Right forelimb (tissue), 1 donor: ENCODE measurements at regions not wholly inside any gene's neighbourhood (a gene's known extent, or its start where the extent isn't known, plus 50 kb on each side); places are given as distances from the start of the nearest gene placed in this dataset.

ENCODE experiments used
- DNase-seq: peaks from one replicate; pipeline ENCODE4 v3.0.0-alpha.2; 2018

DNA sequence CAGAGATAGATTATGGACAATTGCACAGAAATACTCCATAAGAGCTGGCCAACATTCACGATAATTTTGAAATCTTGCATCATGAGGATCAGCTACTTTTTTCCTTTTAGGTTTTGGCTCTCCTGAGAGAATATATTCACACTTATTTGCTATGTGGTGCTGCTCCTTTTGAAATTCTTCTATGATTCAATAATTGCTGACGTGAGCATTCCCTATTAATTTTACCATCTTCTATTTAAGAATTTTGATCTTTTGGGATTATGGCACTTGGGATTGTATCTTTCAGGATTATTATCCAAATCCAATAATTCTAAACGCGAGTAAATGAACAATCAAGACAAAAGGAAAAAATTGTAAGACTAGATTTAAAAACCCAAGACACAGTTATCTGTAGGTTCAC lies 358.8 kb downstream of the ELAVL2 start:
- DNase-seq, result no peak

DNA sequence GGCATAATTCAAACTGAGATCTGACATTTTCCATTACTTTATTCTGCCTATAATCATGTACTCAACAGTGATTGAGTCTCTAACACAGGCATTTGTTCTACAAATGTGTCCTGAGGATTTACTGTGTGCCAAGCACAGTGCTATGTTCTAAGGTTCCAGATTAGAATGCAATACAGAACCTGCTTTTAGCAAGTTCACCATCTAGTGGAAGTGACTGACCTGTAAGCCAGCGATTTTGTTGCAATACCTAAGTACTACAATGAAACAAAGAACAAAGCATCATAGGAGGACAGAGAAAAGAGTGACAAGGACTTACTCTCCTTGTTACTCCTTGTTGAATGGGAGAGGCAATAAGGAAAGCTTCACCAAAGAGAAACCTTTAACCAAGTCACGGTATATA lies 348.1 kb downstream of the ELAVL2 start:
- DNase-seq, result no peak

DNA sequence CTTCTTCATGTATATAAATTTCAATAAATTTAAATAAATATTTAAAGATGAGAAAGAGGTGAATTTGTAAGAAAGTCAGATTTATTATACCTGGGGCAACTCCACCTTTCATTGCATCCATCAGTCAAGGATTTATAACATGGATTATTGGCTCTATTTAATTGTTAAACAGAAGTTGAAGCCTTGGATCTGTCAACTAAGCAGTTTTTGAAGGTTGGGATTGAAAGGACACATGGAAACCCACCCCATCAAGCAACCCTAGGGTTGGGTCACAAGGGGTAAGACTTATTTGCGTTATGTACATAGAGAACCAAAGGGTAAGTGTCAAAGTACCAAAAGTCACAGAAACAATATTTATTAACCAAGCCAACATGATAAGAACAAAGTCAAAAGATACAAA lies 342.5 kb downstream of the ELAVL2 start:
- DNase-seq, result no peak

DNA sequence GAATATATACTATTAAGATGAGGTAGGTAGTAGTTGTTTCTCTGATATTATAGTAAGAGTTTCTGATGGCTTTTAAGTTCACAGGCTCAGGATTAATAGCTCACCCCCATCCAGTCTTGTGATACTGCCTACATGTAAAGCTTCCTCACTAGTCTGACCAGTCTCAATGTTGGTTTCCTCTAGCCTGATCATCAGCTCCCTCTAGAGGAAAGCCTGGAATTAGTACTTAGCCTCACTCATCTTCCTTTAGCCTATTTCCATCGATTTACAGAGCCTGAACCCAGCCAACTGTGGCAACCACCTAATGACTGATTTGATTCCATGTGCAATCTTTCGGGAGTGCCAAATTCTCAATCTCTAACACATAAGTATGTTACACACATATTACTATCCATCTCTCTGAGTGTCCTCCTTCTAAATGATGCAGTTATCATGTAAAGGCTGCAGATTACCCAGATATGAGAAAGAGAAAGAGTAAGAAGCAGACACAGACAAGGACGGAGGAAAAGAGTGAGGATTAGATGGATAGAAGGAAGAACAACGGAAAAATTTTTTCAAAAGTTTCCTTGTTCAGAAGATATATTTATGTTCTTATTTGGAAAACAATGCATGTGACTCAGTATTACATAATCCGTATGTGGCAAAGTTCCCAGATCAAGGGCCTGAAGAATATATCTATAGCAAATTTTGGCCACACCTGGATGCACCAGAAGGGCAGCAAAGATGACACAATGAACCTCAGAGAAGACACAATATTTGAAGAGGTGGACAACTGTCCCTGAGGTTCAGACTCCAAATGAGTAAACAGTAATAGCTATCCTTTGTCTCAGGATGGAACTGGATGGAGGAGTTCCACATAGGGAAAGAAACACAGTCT lies 333.7 kb downstream of the ELAVL2 start:
- DNase-seq, result peak; percentile 43

DNA sequence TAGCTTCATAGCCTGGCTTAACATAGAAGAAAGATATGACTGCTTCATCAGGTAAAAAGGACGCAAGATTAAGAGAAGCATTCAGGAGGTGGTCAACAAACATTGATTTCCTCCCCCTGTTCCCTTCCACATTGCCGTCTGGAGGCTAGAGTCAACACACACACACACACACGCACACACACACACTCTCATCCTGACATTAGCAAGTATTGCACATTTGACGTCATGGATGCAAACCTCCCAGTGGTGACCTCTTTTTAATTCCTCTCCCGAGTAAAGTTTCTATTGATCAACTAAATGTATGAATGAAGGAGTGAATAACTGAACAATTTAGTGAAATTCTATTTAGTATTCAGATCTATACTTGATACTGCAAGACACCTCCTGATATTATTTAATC lies 332.8 kb downstream of the ELAVL2 start:
- no peak for DNase-seq

DNA sequence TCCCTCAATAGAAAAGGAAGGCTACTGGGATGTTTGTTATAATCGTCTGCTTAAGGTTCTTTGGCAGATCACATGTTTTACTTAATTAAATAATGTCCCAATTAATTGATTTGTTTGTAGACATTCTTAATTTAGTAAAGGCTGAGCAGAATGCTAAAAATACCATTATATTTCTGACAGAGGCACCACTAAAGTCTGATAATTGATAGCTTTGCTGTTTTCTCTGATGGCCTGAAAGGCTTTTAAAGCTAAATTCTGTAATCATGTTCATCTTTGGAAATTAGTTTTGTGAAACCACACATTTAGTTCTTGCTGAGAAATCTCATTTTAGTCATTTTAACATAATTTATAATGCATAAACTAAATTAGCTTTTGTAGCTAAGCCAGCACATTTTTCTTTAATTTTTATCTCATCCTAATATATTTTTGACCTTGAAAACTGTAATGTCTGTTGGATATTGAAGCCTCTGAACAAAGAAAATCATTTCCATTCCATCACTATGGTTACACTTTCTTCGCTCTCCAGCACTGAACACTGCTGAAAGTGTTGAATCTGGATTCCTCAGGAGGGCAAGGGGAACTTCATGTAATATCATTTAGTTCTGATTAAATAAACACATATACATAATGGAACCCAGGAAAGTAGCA lies 329.4 kb downstream of the ELAVL2 start:
- no peak for DNase-seq

DNA sequence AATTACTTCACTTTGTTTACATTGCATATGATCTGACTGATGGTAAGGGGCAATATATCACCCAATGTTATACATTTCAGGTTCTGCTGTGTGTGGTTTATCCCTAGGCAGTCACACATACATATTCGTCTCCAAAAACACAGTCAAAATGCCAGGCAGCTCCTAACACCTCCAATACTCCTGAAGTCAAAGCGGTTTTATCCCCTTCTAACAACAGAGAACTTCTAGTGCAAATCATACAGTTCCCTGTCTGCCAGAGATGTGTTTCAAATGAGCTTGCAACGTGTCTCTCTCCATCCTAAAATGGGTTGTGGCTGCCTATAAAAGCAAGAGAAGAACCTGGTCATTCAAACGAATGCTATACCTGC lies 328.9 kb downstream of the ELAVL2 start:
- DNase-seq, result no peak

DNA sequence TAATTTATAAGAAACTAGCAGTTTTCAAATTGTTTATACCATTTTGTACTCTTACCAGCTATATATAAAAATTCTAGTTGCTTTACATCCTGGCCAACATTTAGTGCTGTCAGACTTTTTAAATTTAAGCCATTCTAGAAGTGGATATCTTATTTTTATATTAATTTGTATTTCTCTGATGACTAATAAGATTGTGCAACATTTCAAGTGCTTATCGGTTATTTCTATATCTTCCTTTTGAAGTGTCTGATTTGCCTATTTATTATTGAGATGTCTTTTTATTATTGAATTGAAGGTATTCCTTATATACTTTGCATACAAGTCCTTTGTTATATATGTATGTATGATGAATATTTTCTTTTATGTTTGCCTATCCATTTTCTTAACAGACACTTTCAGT lies 324.0 kb downstream of the ELAVL2 start:
- DNase-seq, result no peak

DNA sequence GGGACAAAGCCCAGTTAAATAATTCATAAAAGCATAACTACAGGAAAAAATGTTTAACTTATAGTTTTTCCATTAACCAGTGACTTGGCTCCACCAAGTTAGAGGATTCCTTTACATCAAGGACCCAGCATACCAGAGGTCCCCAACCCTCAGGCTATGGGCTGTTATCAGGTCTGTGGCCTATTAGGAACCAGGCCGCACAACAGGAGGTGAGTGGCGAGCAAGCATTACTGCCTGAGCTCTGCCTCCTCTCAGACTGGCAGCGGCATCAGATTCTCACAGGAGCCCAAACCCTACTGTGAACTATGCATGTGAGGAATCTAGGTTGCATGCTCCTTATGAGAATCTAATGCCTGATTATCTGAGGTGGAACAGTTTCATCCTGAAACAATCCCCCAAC lies 303.1 kb downstream of the ELAVL2 start:
- no peak for DNase-seq

DNA sequence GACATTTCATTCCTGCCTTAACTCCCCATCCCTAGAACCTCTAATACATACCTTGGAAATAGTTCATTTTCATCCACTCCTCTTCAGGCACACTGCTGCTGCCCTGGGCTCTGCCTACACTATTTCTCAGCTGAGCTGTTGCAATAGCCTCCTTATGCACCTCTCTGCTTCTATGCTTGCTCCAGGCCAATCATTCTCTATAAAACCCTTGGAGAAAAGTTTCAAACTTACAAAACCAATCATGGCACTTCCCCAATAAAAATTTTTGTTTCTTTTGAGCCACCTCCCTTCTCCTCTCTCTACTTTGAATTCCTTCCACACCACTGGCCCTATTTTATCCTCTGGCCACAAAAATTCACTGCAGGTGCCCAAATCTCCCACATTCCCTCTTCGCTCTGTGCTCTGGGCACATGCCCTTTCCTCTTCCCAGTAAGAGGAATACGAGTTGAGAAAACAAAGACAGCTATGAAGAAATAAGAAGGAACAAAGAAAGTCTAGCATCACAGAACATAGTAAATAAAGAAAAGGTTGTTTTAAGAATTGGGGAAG lies 301.4 kb downstream of the ELAVL2 start:
- DNase-seq, result no peak

DNA sequence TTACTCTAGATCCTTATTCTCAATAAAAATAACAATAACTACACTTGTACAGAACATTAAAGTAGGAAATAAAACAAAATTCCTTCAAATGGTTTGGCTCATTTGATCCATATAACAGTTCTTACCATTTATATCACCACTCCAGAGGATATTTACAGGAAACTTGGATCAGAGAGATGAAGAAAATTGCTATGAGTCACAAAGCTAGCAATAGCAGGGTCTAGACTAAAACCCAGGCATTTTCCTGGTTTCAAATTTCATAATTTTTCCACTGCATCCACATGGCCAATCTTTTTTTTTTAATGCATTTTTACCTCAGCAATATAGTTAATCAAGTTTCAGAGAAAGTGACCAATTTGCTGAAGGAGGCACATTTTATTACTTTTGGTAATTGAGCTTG lies 299.2 kb downstream of the ELAVL2 start:
- DNase-seq, result no peak

DNA sequence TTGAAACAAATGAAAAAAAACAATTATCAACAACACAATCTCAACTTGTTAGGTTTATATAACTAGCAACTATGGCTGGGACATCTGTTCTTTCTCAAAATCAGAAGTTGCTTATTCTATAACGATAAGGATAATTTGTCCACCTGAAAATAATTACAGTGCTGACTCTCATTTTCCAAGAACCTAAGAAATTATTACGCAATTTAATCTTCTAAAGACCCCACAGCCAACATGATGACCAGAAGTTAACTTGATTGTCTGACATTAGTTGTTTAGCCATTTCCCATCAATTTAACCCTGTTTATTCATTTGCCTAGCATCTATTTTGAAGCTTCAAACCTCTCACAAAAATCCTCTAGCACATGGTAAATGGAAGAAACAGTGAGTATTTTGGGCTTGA lies 293.8 kb downstream of the ELAVL2 start:
- DNase-seq, result no peak

DNA sequence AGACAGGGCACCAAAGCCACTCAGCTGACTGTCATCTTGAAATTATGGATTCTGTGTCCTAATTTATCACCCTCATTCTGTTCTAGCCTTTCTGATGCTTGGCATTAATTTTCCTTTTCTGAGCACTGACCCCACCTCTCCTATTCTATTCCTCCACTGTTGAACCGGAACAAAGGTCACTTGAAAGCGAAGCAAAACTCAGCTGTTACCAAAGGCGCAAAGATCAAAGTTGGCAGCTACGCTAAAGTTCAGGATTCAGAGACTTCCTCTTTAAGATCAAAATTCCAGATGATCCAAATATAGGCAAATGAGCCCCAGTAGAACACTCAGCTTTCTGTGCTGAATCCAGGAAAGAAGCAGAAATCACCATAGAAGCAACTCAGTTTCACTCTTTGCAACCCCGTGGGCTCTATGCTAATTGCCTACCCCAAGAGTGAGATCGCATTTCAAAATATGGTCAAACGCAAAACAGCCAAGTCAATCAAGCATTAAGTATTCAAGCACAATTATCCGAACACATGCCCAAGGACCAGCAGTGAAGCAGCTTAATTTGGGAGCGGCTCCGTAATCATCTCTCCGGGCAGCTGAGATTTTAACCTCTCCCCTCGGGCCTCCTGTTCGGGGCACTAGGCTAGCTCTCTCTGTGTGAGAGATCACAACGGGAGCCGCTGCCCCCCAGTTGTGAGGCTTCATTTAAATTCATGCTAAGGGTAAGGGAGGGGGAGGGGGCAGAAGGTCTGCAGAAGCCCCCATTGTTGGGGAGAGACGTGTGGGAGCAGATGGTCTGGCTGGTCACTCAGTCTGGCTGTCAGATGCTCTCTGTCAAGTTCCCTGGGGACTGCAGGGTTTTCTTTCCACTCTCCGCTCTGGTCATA lies 288.6 kb downstream of the ELAVL2 start:
- DNase-seq, result peak; percentile 50

DNA sequence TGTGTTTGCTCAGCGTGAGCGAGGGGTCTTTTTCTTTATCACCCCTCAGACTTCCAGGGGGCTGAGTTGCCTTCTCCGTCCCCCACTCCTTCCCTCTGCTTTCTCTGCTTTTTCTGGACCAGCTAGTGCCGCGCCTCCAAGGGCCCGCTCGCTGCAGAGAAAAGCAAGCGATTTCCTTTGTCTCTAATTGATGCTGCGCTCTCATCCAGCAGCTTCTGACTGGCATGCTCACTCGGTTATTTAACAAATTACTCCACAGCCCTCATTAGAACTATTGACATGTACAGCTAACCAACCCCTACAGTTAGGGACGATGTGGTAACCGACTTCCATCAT lies 288.0 kb downstream of the ELAVL2 start:
- DNase-seq, result no peak

DNA sequence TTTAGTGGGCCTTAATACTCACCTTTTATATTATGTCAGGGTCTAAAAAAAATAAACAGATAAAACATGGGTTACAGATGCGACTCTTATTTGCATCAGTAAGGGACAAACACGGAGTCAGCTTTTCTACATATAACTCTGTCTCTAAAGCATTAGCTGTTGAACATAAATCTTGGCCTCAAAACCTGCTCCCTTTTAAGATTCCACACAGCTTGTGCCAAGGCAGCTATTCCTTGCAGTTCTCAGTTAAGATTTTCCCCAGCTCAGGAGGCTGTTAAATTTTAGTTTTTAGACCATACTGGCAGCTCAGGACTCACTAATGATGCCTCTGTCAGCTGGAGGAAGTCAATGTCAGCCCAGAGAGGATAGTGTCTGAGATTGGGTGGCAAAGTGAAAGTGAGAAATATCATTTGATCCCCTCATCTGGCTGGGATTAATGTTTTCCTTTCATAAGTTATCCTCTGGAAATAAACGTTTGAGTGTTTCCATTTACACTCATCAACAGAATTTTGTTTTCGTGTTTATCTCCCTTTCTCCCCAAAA lies 287.5 kb downstream of the ELAVL2 start:
- no peak for DNase-seq

DNA sequence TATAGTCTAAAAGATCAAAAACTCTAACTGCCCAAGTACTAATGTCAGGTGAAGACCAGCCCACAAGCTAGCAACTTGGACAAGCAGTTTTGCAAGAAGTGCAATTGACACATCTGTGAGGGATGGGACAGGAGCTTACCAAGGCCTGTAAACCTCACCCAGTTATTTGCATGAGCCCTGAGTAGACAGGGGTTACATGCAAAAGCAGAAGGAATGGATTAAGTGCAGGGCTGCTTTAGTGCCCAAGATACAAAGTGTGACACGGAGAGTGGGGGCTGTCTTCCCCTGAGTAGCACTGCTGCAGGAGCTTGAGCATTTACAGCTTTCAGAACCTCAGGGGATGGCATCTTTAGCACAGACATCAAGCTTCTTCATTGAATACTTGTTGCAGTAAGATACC lies 286.7 kb downstream of the ELAVL2 start:
- no peak for DNase-seq

DNA sequence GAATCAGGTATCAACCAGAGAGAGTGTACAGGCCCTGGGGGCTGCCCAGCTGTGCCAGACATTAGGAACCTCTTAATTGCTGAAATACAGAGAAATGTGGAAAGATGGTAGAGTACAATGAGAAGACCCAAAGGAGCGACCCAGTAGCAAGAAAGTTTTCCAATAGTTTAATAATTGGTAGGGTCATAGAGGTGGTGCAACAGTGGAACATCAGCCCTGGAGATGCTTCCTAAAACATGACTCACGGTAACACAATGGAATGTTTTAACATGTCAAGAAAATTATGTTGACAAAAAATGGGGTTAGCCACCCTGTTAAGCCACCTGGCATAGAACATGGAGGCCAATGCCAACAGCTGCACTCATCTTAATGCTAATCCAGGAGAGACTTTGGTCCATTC lies 284.1 kb downstream of the ELAVL2 start:
- no peak for DNase-seq

DNA sequence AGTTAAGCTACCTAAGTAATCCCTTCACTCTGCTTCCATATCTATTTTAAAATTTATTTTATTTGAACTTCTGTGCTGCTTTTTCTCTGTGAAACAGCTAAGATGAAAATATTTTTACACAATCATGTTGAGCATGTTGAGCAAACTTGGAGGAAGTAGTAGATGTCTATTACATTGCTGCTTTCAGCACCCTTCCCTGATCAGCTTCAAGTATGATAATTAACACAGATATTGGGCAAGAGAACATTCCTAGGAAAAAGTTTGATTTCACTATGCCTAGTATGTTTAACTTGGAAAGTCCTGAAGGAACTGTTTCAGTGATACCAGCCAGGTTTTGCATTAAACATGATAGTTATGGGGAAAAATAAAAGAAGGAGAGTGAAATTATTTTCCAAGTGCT lies 283.6 kb downstream of the ELAVL2 start:
- no peak for DNase-seq

DNA sequence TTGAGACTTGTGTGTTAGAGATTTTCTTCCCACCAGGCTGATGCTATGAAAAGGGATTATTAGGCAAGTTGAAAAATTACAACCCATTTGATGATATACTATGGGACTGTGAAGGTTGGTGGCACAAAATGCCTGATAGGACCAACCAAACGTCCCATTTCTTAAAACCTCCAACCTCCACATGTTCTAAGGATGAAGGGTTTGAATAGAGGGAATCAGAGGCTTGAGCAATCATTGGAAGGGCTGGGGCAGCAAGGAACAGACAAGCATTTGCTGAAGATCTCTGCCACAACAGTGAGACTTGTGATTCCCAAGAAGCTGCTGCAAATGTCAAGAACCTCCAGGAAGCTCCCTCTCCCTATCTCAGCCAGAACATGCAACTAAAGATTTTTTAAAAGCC lies 283.1 kb downstream of the ELAVL2 start:
- no peak for DNase-seq

DNA sequence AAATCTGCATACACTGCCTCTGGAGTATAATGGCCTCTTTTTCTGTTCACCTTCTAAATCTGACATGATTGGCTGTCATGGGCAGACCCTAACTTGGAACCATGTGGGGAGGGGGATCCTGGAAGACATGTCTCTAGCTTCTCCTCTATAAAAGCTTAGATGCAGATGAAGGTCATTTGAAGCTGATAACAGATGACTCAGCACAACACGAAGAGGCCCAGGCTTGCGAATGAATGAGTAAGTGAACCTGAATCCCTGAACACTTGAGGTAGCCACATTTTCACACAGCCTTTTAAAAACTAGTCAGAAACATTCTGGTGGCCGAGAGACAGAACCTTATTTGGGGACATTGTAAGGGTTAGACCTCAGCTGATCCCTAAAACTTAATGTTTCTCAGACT lies 282.6 kb downstream of the ELAVL2 start:
- DNase-seq, result no peak

DNA sequence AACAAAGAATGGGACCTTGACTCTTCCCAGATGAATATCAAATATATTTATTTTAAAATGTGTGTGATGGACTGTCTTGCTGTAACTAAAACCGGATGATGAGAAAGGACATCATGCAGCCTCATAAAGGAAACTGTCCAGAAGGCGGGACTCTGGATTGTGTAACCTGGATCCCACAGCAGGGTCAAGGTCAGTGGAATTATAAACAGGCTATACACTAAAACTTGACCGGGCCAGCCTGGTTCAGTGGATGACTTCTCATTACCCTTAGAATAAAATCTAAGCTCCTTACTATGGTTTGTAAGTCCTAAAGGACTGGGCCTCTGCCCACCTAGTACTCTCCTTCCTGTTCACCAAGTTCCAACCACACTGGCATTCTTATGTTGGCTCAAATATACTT lies 280.3 kb downstream of the ELAVL2 start:
- no peak for DNase-seq

DNA sequence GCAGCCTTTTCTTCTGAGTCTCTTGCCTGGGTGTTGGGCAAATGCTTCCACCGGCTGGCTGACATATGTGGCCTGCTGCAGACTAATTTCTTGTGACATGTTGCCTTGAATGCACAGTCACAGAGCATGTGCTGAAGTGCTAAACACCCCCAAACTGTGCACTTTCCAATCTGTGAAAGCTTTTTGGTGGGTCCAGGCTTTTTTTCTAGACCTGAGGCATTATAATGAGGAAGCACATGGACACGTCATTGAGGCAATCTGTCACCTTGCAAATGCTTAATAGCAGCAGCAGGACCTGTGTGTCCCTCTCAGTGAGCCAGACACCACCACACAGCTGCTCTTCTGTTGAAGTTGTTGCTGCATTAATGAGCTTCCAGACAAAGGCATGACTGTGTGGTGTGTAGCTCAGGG lies 274.7 kb downstream of the ELAVL2 start:
- DNase-seq, result no peak
